ENCODE measurements at regions not wholly inside any gene's neighbourhood (a gene's known extent, or its start where the extent isn't known, plus 50 kb on each side); places are given as distances from the start of the nearest gene placed in this dataset.

GRCh38 chr6:71204741-71205140 lies 83.9 kb upstream of the OGFRL1 start:
- no peak for DNase-seq

- no peak for DNase-seq
Observed at GRCh38 chr6:71205336-71205956, 83.2 kb upstream of the OGFRL1 start.

GRCh38 chr6:71206089-71206488 lies 82.5 kb upstream of the OGFRL1 start:
- no peak for DNase-seq

GRCh38 chr6:71209206-71209605 lies 79.4 kb upstream of the OGFRL1 start:
- DNase-seq, result no peak

- no peak for DNase-seq
Observed at GRCh38 chr6:71209626-71210025, 79.0 kb upstream of the OGFRL1 start.

GRCh38 chr6:71211799-71212198 lies 76.8 kb upstream of the OGFRL1 start:
- DNase-seq, result no peak

- no peak for DNase-seq
Observed at GRCh38 chr6:71220466-71220865, 68.1 kb upstream of the OGFRL1 start.

GRCh38 chr6:71222671-71223070 lies 65.9 kb upstream of the OGFRL1 start:
- no peak for DNase-seq

- no peak for DNase-seq
Observed at GRCh38 chr6:71224011-71224410, 64.6 kb upstream of the OGFRL1 start.

- no peak for DNase-seq
Observed at GRCh38 chr6:71226151-71226550, 62.5 kb upstream of the OGFRL1 start.

- DNase-seq, result no peak
Observed at GRCh38 chr6:71228461-71229041, 60.1 kb upstream of the OGFRL1 start.

- DNase-seq, result no peak
Observed at GRCh38 chr6:71229477-71229876, 59.1 kb upstream of the OGFRL1 start.

GRCh38 chr6:71232890-71233289 lies 55.7 kb upstream of the OGFRL1 start:
- peak in 3 of 4 experiments; percentile 21 to 31 (median 29) for DNase-seq

- peak in 1 of 4 experiments; percentile 9 for DNase-seq
Observed at GRCh38 chr6:71236926-71237434, 51.6 kb upstream of the OGFRL1 start.

- DNase-seq, result no peak
Observed at GRCh38 chr6:71238351-71238750, 50.3 kb upstream of the OGFRL1 start.
